LNCaP clone FGC (cell line): ENCODE measurements at regions not wholly inside any gene's neighbourhood (a gene's known extent, or its start where the extent isn't known, plus 50 kb on each side); places are given as distances from the start of the nearest gene placed in this dataset.

Experiments used
- DNase-seq: peaks from one replicate; pipeline ENCODE4 v3.0.0-alpha.2; 2011; ENCODE audit warnings: low read depth
- H3K4me3 ChIP-seq: 2 replicates; pipeline ENCODE4 v1.5.1; 2011; ENCODE audit warnings: mild to moderate bottlenecking, low read depth, low read length, control low read depth
- TF ChIP-seq, protein P1 (sequence below): IDR thresholded peaks from 2 replicates; pipeline ENCODE4 v1.5.1; 2012; ENCODE audit warnings: mild to moderate bottlenecking; ENCODE audit not compliant: control insufficient read depth, insufficient read depth; ENCODE audit errors: extremely low read depth

- TF ChIP-seq, protein P1, sequence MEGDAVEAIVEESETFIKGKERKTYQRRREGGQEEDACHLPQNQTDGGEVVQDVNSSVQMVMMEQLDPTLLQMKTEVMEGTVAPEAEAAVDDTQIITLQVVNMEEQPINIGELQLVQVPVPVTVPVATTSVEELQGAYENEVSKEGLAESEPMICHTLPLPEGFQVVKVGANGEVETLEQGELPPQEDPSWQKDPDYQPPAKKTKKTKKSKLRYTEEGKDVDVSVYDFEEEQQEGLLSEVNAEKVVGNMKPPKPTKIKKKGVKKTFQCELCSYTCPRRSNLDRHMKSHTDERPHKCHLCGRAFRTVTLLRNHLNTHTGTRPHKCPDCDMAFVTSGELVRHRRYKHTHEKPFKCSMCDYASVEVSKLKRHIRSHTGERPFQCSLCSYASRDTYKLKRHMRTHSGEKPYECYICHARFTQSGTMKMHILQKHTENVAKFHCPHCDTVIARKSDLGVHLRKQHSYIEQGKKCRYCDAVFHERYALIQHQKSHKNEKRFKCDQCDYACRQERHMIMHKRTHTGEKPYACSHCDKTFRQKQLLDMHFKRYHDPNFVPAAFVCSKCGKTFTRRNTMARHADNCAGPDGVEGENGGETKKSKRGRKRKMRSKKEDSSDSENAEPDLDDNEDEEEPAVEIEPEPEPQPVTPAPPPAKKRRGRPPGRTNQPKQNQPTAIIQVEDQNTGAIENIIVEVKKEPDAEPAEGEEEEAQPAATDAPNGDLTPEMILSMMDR, result no peak
- DNase-seq, result no peak
- no peak overlapping the region for H3K4me3 ChIP-seq
Observed at GRCh38 chr1:88472714-88473113, 211.4 kb upstream of the PKN2 start.

DNA sequence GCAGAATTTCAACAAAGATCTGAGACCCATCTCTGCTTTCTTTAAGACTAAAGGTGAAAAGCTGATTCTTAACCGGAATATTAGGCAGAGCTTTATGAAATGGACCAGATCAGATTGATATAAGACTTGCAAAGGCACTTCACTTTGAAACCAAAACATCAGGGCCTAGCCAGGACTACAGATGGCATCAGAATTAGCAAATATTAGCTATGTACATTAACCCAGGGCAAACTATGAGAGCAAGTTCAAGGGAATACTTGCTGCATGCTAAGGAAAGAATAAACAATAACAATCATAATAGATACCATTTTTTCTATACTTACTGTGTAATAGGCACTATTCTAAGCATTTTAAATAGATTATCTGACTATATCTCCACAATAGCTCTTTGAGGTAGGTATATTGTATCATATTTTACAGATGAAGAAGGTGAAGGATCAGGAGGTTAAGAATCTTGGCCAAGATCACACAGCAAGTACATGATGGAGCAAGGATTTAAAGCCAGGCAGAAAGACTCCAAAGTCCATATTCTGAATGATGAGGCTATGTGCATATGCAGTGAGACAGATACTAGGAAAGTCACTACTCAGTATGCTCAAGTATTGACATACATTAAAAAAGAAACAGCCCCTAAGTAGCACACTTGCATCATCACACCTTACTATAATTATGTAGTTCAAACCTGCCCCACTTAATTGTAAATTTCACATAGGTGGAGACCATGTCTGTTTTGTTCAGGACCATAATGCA is 209.3 kb upstream of the PKN2 start:
- TF ChIP-seq, protein P1, result no peak
- no peak overlapping the region for H3K4me3 ChIP-seq
- no peak for DNase-seq

GRCh38 chr1:88484881-88485280 is 199.2 kb upstream of the PKN2 start:
- TF ChIP-seq, protein P1, result no peak
- H3K4me3 ChIP-seq, result no peak overlapping the region
- DNase-seq, result no peak

DNA sequence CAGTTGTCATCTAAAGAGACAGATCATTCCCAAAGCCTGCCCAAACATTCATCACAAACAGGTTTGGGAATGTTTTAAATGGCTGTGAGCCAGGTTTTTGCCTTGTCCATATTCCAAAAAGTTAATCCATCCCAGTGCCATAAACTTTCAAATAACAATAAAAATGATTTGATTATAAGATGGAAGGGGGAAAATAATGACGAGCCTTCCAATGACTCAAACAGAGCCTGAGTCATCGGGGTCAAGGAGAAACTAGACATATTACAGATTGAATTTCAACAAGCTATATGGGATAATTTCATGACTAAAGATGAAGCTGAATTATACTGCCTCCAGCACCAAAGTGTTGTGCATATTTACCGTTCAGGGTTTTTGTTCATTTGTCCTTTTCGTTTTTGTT is 195.8 kb upstream of the PKN2 start:
- peak; percentile 13 for DNase-seq
- TF ChIP-seq, protein P1, result no peak
- no peak overlapping the region for H3K4me3 ChIP-seq

GRCh38 chr1:88490676-88491075 is 193.4 kb upstream of the PKN2 start:
- H3K4me3 ChIP-seq, result no peak overlapping the region
- DNase-seq, result no peak
- TF ChIP-seq, protein P1, result no peak

DNA sequence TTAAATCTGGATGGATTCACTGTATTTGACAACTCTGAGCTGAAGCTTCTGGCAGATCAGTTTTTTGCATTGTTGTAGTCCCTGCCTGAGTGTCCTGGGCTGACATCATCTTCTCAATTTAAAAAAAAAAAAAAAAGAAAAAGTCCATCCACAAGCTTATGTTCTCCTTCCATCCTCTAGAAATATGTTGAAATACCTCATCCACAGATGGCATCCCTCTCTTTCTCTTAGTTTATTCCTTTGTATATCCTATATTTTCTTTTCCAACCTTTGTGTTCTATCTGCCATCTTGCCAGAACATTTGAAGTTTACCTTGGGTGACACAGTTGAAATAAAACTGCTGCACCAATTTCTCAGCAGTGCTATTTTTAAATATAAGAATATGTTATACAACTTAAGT is 184.4 kb upstream of the PKN2 start:
- DNase-seq, result no peak
- TF ChIP-seq, protein P1, result no peak
- no peak overlapping the region for H3K4me3 ChIP-seq

DNA sequence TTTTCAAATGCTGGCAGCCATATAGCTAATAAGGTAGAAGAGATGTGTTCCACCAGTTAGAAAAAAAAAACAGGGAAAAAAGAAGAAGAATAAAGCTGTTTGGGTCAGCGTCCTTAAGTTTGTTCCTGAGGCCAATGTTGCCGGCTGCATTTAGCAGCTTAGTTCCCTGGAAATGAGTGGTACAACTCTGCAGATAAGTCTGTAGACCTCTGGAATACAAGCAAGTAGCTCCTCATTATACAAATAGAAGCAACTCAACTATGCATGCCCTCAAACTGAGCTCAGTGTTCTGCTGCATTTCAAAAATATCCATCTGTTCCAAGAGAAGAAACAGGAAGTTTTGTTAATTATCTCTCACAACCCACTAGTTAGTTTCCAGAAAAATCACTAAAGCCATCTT is 181.2 kb upstream of the PKN2 start:
- DNase-seq, result no peak
- no peak overlapping the region for H3K4me3 ChIP-seq
- TF ChIP-seq, protein P1, result no peak
